ENCODE measurements at regions not wholly inside any gene's neighbourhood (a gene's known extent, or its start where the extent isn't known, plus 50 kb on each side); places are given as distances from the start of the nearest gene placed in this dataset.

- TF ChIP-seq ILK (tag; IDR thresholded peaks at IDR 0.05; ENCODE audit: borderline replicate concordance, low read depth) (no peak), DEAF1 (CRISPR knock-in tag; IDR thresholded peaks at IDR 0.05) (no peak), TAF1 (IDR thresholded peaks at IDR 0.05; ENCODE audit: control insufficient read depth, extremely low read depth, insufficient read depth, low read length, severe bottlenecking) (no peak)
These were observed 185.5 kb downstream of the TAF11L14 start for GRCh38 chr5:17819783-17820182.
